Panc1 (cell line): ENCODE measurements at regions not wholly inside any gene's neighbourhood (a gene's known extent, or its start where the extent isn't known, plus 50 kb on each side); places are given as distances from the start of the nearest gene placed in this dataset.

Source experiments
- ATAC-seq: fragments of 200-7000 bp; cut with Tn5 transposase; 2 replicates; pipeline ENCODE4 v1.9.1; 2020; ENCODE audit warnings: mild to moderate bottlenecking, moderate library complexity
- BruUV-seq: library from RNA; stranded (reverse); fragments of 400-500 nt; replicated peaks from 2 replicates; lab custom pipeline; 2021; lab: Mats Ljungman, UMichigan
- CTCF ChIA-PET: fragments of 300-600 bp; sonication (Branson Sonifier 250); formaldehyde crosslinking; loops from one replicate; lab custom pipeline; 2022; ENCODE audit warnings: antibody characterized with exemption; lab: Charles Lee
- POLR2A ChIA-PET: fragments of 300-600 bp; sonication (Branson Sonifier 250); formaldehyde crosslinking; loops from one replicate; lab custom pipeline; 2022; ENCODE audit warnings: antibody characterized with exemption; lab: Charles Lee
- DNase-seq: peaks from one replicate; pipeline ENCODE4 v3.0.0-alpha.2; 2010; ENCODE audit warnings: low read depth, low spot score
- H3K27ac ChIP-seq: 2 replicates; pipeline ENCODE4 v1.5.1; 2011; ENCODE audit warnings: mild to moderate bottlenecking, low read length, inconsistent platforms
- H3K27me3 ChIP-seq: fragments of 200-500 bp; sonication (Bioruptor generic); 2 replicates; pipeline ENCODE4 v1.6.0; 2014; ENCODE audit warnings: low read length, inconsistent platforms; ENCODE audit not compliant: control insufficient read depth, insufficient read depth
- H3K36me3 ChIP-seq: fragments of 200-500 bp; sonication (Bioruptor generic); 2 replicates; pipeline ENCODE4 v1.5.1; 2014; ENCODE audit warnings: inconsistent platforms, mild to moderate bottlenecking, low read length, moderate library complexity; ENCODE audit not compliant: control insufficient read depth, insufficient read depth
- H3K4me1 ChIP-seq: 2 replicates; pipeline ENCODE4 v1.5.1; 2011; ENCODE audit warnings: inconsistent platforms, mild to moderate bottlenecking, low read length, moderate library complexity; ENCODE audit not compliant: control insufficient read depth, insufficient read depth
- H3K4me3 ChIP-seq, 2 experiments: 2 replicates each; pipeline ENCODE4 v1.5.1; 2011 to 2012; ENCODE audit warnings: low read depth in 2 of 2, low read length in 2 of 2, mild to moderate bottlenecking in 2 of 2, inconsistent platforms in 1 of 2, moderate library complexity in 1 of 2
- H3K9me3 ChIP-seq: fragments of 200-500 bp; sonication (Bioruptor generic); 2 replicates; pipeline ENCODE4 v1.5.1; 2014; ENCODE audit warnings: low read depth, mild to moderate bottlenecking, inconsistent platforms, low read length, moderate library complexity; ENCODE audit not compliant: control insufficient read depth, insufficient read depth
- CTCF ChIP-seq: fragments of 450-650 bp; IDR thresholded peaks from 2 replicates; pipeline ENCODE4 v1.5.1; 2017; ENCODE audit warnings: mild to moderate bottlenecking
- POLR2AphosphoS5 ChIP-seq: IDR thresholded peaks from 2 replicates; pipeline ENCODE4 v1.6.1; 2012; ENCODE audit warnings: mild to moderate bottlenecking, low read depth, low read length, moderate library complexity
- REST ChIP-seq, 2 experiments: IDR thresholded peaks; 2 replicates each; pipeline ENCODE4 v1.6.1; 2011 to 2012; ENCODE audit warnings: low read depth in 2 of 2, control low read depth in 1 of 2, low read length in 1 of 2, mild to moderate bottlenecking in 1 of 2, moderate library complexity in 1 of 2; ENCODE audit not compliant: insufficient read depth in 1 of 2
- SIN3A ChIP-seq: IDR thresholded peaks from 2 replicates; pipeline ENCODE4 v1.6.1; 2012; ENCODE audit warnings: low read depth, mild to moderate bottlenecking, low read length, moderate library complexity, borderline replicate concordance; ENCODE audit not compliant: insufficient read depth
- TCF7L2 ChIP-seq: IDR thresholded peaks from 2 replicates; pipeline ENCODE4 v1.6.1; 2011; ENCODE audit warnings: mild to moderate bottlenecking, low read depth, low read length, inconsistent platforms
- in situ Hi-C: cut with HindIII; loops from 2 replicates; pipeline ENCODE4 v1.10.0; 2016; ENCODE audit warnings: low sequenced_read_pairs, low pct_unique_long_range_greater_than_20kb
- intact Hi-C: fragments of 100-400 bp; cut with micrococcal nuclease; formaldehyde crosslinking; loops from one replicate; pipeline ENCODE4 v1.10.0; 2022; ENCODE audit not compliant: unreplicated experiment

- CTCF ChIA-PET = no interaction called here
- POLR2A ChIA-PET = no interaction called here
- Histone ChIP-seq H3K27ac (no peak overlapping the region), H3K4me3 (no peak overlapping the region), H3K4me1 (peaks cover 7% of the 10 kb centered on the region; the same call in 1 of the 2 replicates), H3K9me3 (no peaks in the 10 kb centered on the region), H3K36me3 (no peaks in the 10 kb centered on the region), H3K27me3 (no peaks in the 10 kb centered on the region)
- ATAC-seq (no peak), DNase-seq (no peak)
- TF ChIP-seq POLR2AphosphoS5 (no peak), TCF7L2 (no peak), SIN3A (no peak), CTCF (no peak), REST (IDR thresholded peaks at IDR 0.05; ENCODE audit: insufficient read depth in 1 of 2, low read depth in 2 of 2, low read length in 1 of 2) (no peak)
- BruUV-seq = no TSS peak
- intact Hi-C loops = no loop called here
- in situ Hi-C loops = no loop called here
These were observed 271.3 kb upstream of the DMRT1 start for GRCh38 chr9:570187-570586.

GRCh38 chr9:571066-571465 is 270.4 kb upstream of the DMRT1 start:
- ChIA-PET POLR2A (no interaction called here), CTCF (no interaction called here)
- H3K27ac ChIP-seq = no peak overlapping the region; the same call in 1 of the 2 replicates
- in situ Hi-C loops (no loop called here), intact Hi-C loops (no loop called here)
- TF ChIP-seq CTCF (no peak), REST (IDR thresholded peaks at IDR 0.05; ENCODE audit: insufficient read depth in 1 of 2, low read depth in 2 of 2, low read length in 1 of 2) (no peak), SIN3A (no peak), POLR2AphosphoS5 (no peak), TCF7L2 (no peak)
- H3K27me3 ChIP-seq = no peaks in the 10 kb centered on the region
- H3K4me1 ChIP-seq = peaks cover 7% of the 10 kb centered on the region; the same call in 1 of the 2 replicates
- no TSS peak for BruUV-seq
- H3K9me3 ChIP-seq = no peaks in the 10 kb centered on the region
- H3K4me3 ChIP-seq = no peak overlapping the region
- H3K36me3 ChIP-seq = no peaks in the 10 kb centered on the region
- ATAC-seq = no peak
- DNase-seq = no peak
